Suppressor macrophage treated with lipopolysaccharide for 4 hours (primary cell): ENCODE measurements at regions not wholly inside any gene's neighbourhood (a gene's known extent, or its start where the extent isn't known, plus 50 kb on each side); places are given as distances from the start of the nearest gene placed in this dataset.
"Not testable (repeated sequence)": the region's sequence is repeated elsewhere in the genome, so short reads cannot be mapped to it uniquely, and the experiment has no call there.

Experiments used
- DNase-seq: peaks from one replicate; pipeline ENCODE4 v3.0.0-alpha.2; 2020

DNA sequence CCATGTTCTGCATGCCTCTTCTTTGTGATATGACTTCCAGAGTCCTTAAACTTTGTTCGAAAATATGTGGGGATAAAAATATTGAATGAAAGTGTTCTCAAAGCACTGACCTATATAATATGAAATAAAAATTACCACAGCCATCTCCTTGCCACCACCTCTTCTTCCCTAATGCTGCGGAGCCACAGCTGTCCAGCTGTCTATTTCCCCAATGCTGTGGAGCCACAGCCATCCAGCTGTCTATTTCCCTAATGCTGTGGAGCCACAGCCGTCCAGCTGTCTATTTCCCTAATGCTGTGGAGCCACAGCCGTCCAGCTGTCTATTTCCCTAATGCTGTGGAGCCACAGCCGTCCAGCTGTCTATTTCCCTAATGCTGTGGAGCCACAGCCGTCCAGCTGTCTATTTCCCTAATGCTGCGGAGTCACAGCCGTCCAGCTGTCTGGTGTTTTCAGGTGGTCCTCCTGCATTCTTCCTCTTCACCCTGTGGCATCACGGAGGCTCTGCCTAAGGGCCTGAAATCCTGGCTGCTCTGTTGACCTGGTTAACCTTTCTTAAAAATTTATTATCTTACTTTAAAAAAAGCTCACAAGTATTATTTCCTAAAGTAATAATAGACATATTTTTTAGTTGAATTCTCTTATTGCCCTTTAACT is 266.1 kb upstream of the MEX3C start:
- no peak for DNase-seq

DNA sequence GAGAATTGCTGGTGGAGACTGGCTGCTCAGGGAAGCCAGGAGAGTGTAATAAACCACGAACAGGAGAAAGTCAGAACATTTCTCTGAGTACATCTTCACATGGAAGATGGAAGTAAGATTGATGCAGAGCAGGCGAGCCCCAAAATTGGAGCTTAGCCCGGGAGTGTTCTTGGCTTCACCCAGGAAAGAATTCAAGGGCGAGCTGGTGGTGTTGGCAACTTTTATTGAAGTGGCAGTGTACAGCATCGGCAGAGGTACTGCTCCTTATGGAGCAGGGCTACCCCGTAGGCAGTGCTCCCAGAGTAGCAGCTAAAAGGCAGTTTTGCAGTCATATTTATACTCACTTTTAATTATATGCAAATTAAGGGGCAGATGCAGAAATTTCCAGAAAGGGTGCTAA is 281.4 kb upstream of the MEX3C start:
- DNase-seq: no peak

DNA sequence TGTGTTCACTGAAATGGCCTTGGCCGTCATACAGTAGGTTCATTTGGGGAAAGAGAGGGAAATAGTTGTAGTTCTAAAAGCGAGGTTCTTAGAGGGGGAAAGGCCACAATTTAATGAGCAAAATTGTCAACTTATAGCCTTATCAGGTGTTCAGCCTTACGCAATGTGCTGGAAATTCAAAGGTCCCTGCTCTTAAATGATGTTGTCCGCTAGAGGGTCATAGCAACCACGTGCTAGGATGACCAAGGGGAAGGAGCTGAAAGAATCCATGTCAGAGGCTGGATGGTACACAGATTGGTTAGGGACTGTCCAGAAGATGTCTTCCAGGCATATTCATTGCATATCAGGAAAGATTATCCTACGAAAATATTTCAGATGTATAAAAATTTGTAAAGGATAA is 282.3 kb upstream of the MEX3C start:
- DNase-seq: no peak

DNA sequence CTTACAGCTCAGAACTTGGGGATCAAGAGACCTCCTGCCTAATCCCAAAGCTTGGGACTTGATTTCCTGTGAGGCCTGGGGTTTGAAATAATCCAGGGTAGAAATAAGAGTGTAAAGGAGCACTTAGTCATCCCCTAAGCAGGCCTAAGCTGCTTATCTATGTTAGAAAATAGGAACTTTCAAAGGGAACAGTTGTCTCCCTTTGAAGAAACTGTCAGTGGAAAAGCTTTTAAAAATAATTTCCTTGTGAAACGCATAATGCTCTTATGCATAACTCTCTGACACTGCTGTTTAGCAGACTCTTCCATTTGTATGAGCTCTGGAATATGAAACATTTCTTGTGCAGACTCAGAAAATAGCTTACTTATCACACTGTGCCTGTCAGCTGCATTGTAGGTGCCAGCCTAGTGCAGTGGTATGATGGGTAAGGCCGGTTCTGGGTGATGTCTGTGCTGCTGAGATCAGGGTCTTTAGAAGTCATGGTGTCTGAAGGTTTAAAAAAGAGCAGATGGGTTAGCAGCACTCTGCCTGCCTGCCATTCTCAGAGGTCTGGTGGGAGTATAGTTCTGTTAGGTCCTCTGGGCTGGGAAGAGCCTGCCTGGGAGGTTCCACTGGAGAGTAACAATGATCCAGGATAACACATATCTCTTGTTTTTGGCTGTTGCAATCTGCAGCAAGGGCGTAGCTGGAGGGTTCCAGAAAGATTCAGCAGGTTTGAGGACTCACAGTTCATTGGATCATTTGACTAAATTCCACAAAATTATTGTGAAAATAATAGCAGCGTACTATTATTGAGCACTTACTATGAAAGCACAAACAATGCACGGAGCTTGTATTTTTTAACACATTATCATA is 283.2 kb upstream of the MEX3C start:
- no peak for DNase-seq

DNA sequence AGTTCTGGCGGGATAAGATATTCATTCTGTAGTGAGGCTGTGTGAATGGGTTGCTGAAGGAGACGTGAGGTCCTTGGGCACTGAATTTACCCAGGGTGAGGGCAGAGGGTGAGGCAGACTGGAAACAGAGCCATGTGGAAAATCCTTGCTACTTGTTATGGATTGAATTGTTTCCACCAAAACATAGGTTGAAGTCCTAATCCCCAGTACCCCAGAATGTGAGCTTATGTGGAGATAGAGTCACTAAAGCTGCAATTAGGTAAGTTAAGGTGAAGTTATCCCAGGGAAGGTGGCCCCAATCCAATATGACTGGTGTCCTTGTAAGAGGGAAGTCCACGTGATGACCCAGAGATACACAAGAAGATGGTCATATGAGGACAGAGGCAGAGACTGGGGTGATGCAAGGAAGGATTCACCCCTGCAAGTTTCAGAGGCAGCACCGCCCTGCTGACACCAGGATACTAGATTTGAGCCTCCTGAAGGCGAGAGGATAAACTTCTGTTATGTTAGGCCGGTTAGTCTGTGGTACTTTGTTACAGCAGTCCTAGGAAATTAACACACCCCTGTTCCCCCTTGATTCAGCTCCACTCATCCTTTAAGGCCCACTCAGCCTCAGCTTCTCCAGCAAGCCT is 289.4 kb upstream of the MEX3C start:
- no peak for DNase-seq

DNA sequence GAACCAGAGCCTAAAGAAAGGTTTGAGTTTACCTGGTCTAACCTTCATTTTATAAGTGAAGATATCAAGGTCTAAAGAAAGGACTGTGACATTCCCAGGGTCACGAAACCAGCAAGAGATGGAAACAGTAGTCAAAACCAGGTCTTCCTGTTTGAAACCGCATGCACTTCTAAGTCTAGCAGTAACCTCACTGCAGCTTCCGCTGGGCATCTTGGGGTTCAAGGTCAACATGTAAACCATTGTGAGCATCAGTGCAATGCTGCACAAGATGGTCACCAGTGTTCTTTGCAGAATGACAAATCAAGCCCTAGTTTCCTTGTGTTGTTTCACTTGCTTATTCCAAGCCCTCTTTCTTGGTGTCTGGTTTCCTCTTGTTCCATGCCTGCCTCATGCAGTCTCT is 292.9 kb upstream of the MEX3C start:
- no peak for DNase-seq

DNA sequence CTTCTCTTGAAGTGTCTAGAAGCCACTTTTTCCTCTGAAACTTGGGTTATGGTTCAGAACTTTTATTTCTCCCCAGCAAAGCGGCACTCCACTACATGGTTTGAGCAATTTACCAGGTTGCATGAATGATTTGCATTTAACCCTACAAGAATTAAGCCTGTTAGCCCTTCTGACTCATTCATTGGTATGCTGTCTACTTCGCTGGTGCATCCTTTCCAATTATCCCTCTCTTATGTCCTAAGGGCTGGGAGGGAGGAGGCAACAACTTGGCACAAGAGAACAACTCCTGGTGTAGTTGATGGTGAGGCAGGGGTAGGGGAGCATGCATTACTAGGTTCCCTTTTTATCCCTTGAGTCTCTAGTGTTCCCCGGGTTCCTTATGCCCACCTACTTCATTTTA is 293.4 kb upstream of the MEX3C start:
- DNase-seq: no peak

DNA sequence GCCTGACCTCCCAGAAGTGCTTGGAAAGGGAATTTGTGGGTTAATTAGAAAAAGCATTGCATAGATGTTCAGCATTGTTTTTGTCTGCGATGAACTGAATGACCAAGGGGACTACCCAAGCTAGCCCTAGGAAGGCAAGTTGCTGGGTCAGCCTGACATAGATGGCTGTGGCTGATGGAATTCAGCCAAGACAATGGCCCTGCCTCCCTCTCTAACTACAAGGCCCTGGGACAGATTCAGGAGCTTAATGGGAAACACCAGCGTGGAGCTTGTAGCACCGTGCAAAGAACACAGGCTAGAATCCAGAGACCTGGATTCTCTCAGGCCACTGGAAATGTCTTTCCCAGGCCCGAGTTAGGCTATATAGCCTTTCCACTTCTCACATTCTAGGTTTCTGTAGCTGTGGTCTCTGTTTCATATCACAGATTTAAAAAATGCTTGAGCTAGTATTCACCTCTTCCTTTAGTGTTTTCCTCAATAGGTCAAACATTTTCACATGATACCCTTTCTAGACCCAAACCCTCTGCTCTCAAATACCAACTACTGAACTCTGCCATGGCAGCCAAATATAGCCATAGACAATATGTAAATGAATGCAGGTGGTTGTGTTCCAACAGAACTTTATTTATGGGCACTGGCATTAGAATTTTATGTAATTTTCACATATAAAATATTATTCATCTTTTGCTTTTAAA is 294.3 kb upstream of the MEX3C start:
- DNase-seq: no peak

DNA sequence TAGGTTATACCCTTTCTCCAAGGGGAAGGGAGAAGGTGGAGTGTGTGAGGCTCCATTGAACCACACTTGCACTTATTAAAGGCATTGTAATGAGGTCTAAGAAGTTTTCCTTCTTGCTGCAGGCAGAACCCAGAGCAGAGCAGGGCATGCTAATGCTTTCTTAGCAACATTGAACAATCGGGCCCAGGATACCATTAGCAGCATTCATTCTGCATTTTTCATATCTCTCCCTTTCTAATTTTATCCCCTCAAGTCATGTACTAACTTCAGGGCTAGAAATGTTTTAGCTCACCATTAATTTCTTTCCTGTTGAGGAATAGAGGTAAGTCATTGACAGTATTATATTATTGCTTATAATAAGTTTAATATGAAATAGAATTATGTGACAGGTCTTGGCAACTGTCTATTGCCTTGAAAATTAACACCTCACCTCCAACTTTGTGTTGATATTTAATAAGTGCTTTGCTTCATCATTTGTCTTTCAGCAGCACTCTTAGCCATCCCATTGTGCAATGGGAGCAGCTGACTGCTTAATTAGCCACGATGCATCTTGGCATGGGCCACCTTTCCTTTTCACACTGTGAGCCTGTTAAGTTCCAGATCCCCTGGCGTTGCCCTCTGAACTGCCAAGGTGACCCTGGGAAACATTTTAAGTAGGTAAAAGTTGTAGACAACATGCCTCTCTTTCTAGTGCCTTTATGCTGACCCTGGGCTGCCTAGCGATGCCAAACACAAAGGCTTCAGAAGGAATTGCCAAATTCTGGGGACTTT is 300.8 kb upstream of the MEX3C start:
- no peak for DNase-seq

DNA sequence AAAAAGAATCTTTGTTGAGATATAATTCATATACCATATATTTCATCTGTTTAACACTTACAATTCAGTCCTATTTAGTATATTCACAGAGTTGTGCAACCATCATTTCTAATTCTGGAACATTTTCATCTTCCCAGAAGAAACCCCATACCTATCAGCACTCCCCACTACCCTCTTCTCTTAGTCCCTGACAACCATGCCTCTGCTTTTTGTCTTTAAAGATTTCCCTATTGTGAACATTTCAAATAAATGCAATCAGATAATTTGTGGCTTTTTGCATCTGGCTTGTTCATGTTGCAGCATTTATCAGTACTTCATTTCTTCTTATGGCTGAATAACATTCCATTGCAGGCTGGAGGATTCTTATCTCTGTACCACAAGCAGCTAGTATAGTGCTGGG is 305.9 kb upstream of the MEX3C start:
- DNase-seq: no peak

DNA sequence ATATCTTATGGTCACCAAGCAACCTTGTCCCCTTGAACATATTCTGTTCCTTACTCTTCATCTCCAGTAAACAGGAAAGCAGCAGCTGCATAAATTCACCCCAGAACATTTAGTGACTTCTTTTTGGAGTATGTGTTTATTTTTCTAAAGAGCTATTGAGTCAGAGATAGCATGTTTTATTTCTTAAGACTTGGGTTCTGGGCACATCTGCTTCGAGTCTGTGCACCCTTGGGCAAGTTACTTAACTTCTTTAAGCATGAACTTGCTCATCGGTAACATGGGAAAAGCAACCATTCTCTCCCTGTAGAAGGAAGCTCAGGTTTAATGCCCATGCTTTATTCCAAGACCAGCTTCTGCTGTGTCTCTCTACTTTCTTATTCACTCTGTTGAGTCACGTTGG is 309.3 kb upstream of the MEX3C start:
- DNase-seq: no peak

DNA sequence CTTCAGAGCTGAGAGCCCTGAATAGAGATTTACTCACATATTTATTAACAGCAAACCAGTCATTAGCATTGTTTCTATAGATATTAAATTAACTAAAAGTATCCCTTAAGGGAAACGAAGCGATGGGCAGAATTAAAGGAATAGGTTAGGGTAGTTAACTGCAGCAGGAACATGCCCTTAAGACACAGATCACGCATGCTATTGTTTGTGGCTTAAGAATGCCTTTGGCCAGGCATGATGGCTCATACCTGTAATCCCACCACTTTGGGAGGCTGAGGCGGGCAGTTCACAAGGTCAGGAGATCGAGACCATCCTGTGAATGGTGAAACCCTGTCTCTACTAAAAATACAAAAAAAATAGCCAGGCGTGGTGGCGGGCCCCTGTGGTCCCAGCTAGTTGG is 310.9 kb upstream of the MEX3C start:
- not testable (repeated sequence) for DNase-seq

DNA sequence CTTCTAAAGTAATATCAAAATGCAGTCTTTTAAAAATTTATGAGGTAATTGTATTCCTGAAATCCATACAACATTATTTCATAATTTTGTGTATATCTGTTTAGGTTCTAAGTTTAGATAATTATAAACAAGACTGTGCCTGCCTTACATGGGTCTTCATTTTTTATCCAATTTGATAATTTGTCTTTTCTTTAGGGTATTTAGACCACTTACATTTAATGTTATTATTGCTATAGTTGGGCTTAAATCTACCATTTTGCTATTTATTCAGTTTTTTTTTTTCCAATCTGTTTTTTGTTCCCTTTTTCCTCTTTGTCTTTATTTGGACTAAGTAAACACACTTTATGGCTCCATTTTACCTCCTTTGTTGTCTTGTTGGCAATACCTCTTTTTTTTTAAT is 312.5 kb upstream of the MEX3C start:
- no peak for DNase-seq

DNA sequence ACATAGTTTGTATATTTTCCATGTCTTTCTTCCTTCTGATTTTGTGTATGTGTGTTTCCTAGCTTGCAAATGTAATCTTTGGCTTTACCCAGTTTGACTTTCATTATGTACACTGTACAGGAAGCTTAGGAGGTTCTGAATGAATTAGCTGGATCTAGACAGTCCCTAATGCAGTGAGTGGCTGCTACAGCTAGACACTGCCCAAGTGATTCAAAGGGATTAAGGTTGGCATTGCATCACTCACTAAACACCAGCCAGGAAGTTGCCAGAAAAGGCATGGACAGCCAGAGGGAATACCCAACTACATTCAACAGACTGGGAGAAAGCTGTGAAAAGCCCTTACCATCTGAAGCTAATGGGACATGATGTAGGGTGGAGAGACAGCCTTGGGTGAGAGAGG is 316.0 kb upstream of the MEX3C start:
- DNase-seq: no peak

DNA sequence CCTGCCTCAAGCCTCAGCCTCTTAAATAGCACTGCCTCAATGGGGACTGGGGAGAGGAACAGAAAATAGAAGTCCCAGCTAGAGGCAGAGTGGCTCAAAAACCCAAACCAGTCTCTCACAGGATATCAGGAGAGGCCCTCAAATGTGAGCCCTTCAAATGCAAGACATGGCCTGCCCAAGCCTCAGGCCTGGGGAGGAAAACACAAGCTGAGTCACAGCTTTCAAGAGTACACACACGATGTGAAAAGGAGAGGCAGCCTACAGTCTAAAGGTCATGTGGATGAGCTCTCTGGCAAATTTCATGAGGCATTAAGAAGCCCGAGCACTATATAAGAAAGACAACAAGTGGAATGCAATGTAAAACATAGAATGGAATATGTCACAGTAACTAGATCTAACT is 316.6 kb upstream of the MEX3C start:
- no peak for DNase-seq

DNA sequence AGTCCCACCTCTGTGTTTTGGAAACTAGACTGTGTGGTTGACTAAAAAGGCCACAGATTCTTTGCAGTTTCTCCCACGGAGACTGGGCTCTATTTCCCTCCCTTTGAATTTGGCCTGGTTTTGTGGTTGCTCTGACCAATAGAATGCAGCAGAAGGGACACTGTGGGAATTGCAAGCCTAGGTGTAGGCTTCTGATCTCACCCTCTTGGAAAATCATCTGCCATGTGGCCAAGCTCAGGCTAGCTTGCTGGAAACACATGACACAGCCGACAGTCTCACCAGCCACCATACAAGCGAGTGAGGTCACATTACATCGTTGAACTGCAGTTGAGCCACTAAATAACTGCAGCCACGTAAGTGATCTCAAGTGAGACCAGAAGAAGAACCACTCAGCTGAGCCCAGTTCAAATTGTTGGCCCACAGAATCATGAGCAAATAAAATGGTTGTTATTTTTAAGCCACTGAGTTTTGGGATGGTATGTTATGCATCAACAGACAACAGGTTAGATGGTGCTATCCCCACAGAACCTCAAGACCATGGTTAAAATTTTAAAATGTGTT is 319.1 kb upstream of the MEX3C start:
- DNase-seq: no peak

DNA sequence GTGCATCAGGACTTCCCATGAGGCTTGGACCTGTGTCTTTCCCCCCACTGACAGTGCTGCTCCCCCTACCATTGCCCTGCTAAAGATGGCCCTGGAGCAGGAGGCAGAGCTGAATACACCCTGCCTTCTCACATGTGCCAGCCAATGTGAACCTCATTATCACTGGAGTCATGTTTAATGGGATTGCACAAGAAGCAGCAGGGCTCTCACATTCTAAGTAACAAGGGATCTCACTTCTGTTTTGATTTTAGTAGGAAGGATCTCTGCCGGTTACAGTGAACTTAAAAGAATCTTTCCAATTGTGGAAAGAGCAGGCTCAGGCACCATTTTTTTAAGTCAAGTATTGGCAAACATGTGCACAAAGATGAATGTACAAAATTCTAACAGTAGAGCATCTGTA is 322.1 kb upstream of the MEX3C start:
- DNase-seq: no peak

DNA sequence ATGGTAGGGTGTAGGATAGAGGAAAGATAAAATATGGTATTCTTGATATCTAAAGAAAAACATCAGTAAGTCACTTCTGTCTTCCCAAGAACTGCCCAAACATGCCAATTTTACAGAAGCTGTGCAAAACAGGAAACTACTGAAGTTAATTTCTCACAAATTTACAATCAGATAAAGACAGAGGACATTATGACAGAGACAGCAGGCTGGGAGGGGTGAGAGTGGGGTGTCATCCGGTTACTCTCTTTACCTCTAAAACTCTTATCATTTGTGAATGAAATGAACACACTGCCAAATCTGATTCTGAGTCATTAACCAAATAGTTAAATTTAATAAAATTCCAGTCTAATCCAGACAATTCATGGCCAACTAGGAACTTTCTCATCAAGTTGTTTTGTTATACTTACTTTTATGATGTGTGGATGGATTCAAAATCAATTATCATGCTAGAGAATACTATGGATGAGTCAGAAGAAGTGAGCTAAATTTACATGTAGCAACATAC is 323.2 kb upstream of the MEX3C start:
- no peak for DNase-seq

DNA sequence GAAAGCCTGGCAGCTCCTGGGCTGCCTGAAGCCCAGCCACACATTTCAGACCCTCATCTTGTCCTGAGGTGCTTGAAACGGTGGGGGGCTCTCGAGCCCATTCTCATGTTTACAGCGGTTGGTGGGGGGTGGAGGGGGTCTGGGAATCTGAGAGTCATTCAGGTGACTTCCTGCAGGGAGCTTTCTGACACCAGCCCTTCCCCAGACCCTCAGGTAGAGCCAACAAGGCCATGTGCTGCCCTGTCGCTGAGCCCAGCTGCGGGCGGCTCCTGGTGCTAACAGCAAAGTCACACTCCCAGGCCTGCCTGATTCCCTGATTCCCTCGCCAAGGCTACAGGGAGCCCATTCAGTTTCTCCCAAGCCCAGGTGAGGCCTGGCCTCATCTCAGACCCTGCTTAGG is 324.9 kb upstream of the MEX3C start:
- no peak for DNase-seq

DNA sequence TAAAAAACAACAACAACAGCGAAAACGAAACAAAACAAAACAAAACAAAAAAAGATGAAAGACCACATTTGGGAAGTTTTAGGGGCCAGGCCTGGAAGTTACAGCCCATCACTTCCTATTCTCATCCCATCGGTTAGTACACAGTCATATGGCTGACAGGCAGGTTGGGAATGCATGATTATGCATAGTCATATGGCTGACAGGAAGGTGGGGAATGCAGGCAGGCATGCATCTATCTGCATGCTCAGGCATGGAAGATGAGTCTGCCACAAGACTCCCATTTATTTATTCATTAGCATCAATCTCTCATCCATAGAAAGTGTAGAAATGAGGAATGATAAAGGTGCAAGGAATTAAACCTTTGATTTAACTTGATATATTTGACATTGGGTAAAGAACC is 325.3 kb upstream of the MEX3C start:
- DNase-seq: no peak

DNA sequence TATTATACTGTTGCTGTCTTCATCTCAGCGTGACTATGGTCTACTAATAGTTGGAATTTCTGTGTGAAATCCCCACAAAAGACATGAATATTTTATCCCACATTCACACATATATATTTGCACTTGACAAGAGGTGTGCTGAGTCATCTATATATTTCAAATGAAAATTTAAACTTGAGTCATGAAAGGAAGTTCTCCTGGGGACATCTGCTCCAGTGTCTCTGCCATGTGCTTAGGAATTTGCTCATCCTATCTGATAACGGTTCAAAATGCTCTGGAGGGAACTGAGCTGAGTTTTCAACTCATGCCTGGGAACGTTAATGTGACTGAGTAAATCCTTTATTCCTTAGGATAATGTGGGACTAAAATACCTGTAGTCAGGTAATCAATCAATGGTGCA is 326.2 kb upstream of the MEX3C start:
- DNase-seq: no peak
